Hematopoietic multipotent progenitor cell treated with erythropoietin and hydrocortisone succinate and interleukin-3 and kit ligand, for 15 days (in vitro differentiated cells): ENCODE measurements at regions not wholly inside any gene's neighbourhood (a gene's known extent, or its start where the extent isn't known, plus 50 kb on each side); places are given as distances from the start of the nearest gene placed in this dataset.
"Not testable (repeated sequence)": the region's sequence is repeated elsewhere in the genome, so short reads cannot be mapped to it uniquely, and the experiment has no call there.

Experiments
- DNase-seq: peaks from one replicate; pipeline ENCODE4 v3.0.0-alpha.2; 2015; ENCODE audit warnings: low spot score

- no peak for DNase-seq
Measured at GRCh38 chr14:71165121-71166031, 258.1 kb downstream of the PCNX1 start.

- DNase-seq = no peak
Measured at GRCh38 chr14:71166180-71166837, 259.1 kb downstream of the PCNX1 start.

GRCh38 chr14:71167325-71167950 is 260.2 kb downstream of the PCNX1 start:
- DNase-seq = not testable (repeated sequence)

GRCh38 chr14:71168161-71168560 is 260.9 kb downstream of the PCNX1 start:
- not testable (repeated sequence) for DNase-seq

- DNase-seq = no peak
Measured at GRCh38 chr14:71168564-71169427, 261.5 kb downstream of the PCNX1 start.

GRCh38 chr14:71169861-71170260 is 262.6 kb downstream of the PCNX1 start:
- no peak for DNase-seq

GRCh38 chr14:71175491-71175890 is 268.2 kb downstream of the PCNX1 start:
- DNase-seq = no peak

- no peak for DNase-seq
Measured at GRCh38 chr14:71179066-71179465, 271.8 kb downstream of the PCNX1 start.

- DNase-seq = no peak
Measured at GRCh38 chr14:71180397-71180796, 273.1 kb downstream of the PCNX1 start.

GRCh38 chr14:71181215-71182003 is 274.1 kb downstream of the PCNX1 start:
- DNase-seq = no peak

- no peak for DNase-seq
Measured at GRCh38 chr14:71183876-71184689, 276.8 kb downstream of the PCNX1 start.

GRCh38 chr14:71185637-71186036 is 278.4 kb downstream of the PCNX1 start:
- no peak for DNase-seq

GRCh38 chr14:71187633-71188356 is 280.5 kb downstream of the PCNX1 start:
- DNase-seq = no peak

- no peak for DNase-seq
Measured at GRCh38 chr14:71190770-71191374, 283.6 kb downstream of the PCNX1 start.

- DNase-seq = no peak
Measured at GRCh38 chr14:71193663-71194062, 286.4 kb downstream of the PCNX1 start.

GRCh38 chr14:71194251-71194650 is 287.0 kb downstream of the PCNX1 start:
- no peak for DNase-seq

- DNase-seq = no peak
Measured at GRCh38 chr14:71196921-71197320, 289.7 kb downstream of the PCNX1 start.

- no peak for DNase-seq
Measured at GRCh38 chr14:71198687-71199086, 291.4 kb downstream of the PCNX1 start.

- DNase-seq = no peak
Measured at GRCh38 chr14:71201840-71202239, 294.6 kb downstream of the PCNX1 start.
